HG02943 (cell line): ENCODE measurements at regions not wholly inside any gene's neighbourhood (a gene's known extent, or its start where the extent isn't known, plus 50 kb on each side); places are given as distances from the start of the nearest gene placed in this dataset.

Experiments used
- ATAC-seq: cut with Tn5 transposase; IDR thresholded peaks from one replicate; pipeline ENCODE4 v1.9.1; 2021; ENCODE audit warnings: mild to moderate bottlenecking, low read depth, moderate library complexity; ENCODE audit not compliant: unreplicated experiment

DNA sequence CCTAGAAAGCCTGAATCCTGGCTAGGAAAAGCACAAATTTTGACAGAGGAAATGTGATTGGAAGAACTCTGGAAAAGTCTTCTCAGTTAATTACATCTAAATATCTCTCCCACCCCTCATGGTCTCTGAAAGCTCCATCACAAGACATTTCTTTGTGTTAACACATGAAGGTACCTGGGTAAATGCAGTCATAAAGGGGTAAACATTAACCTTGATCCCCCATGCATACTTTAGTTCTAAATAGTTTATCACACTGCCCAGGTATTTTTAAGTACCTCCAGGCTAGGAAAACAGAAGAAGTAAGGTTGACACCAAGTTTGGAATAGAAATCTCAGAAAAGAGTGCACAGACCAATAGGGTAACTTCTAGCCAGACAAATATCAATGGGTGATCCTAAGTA lies 334.5 kb downstream of the PIK3R1 start:
- ATAC-seq, result no peak

DNA sequence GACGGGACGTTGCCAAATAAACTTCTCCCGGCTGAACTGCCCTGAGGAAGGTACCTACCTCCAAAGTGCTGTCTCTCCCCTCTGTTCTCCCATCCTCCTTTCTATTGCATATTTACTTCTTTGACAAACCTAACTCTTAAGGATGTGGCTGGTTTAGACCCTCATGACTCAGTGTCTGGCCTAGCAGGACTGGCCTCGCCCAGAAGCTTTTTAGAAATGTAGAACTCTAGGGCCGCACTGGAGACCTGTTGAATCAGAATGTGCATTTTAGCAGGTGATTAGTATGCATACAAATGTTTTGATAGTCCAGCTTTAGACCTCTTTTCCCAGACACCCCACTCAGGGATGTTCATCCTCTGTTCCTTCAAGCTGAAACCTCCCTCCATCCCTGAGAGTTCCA lies 335.9 kb downstream of the PIK3R1 start:
- no peak for ATAC-seq

DNA sequence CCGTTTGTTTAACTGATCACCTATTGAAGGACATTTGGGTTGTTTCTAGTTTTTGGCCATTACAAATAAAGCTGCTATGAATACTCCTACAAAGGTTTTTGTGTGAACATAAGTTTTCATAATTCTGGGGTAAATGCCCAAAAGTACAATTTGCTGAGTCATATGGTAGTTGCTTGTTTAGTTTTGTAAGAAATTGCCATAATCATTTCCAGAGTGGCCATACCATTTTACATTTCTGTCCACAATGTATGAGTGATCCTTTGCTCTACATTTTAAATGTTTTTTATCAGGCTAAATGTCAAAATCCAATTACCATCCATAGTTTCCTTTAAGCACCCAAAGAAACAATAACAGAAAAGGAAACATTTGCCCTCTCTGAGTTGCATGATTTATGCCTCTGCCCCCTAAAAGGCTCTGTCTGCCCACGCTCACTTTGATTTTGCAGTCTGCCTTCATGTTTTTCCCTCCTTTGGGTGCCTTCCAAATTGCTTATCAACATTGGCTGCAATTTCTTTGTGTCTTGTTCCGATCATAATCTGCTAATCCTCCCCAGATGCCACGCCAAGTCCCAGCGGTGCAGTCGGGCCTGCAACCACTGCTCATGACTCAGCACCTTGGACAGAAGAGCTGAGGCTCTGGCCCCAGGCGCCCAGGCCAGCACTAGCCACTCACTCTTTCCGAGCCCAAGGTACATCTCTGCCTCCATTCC lies 339.2 kb downstream of the PIK3R1 start:
- no peak for ATAC-seq

DNA sequence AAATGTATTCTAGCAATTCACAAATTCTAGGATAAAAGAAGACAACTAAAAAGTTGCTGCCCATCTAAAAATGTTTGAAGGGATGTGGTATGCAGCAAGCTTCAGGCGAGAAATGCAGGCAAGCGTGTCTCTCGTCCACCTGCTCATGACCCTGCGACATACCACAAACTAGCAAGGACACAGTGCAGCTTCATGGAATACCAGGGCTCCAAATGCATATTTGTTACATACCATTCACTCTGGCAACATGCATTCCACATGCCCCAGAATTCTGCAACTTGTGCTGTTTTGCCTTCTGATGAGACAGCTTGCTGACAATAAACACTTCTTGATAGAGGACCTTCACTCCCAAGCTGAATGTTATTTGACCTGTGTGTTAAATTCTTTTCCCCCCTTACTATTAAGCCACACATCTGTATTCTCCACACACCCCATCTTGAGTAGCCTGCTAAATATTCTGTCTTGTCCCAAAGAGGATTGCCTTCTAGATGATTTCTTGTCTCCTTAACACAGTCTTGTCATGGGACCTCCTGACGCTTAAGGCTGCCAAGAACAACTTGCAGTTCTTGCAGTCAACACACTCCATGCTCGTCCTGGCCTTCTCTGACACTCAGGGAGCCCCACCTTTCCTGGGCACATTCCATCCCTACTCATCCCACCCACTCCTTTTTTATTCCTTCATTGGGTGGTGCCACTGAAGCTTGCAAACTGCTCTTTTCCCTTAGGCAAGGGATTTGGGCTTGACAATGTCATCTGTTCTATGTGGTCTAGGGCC lies 340.5 kb downstream of the PIK3R1 start:
- ATAC-seq, result no peak

DNA sequence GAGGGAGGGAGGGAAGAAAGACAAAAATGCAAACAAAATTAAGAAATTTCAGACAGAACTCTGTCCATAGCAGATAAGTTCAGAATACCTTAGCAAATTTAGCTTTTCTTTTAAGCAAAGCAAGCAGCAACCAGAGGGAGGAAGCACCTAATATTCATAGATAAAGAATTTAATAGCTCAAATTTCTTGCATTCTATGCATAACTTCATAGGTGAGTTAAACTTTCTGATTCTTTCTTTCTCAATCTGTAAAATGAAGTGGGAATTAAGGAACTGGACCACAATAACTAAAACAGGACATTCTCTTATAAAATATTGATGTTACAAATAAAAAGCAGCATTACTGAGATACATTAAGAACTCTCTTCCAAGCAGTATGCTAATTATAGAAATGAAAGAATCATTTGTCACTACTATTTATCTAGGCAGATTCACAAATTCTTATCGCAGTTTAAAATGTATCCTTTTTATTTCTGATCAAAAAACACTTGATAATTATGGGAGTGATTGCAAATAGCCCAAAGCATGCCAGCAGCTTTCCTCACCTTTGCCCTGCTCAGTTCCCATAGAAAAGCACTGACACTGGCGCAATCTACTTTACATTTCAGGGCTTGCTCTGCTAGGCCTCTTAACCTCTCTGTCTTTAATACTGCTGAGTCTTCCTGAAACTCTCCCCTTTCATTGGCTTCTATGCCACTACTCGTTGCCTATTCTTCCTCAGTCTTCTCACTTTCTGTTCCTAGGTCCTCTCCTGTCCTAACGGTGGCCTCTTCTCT lies 341.8 kb downstream of the PIK3R1 start:
- no peak for ATAC-seq

DNA sequence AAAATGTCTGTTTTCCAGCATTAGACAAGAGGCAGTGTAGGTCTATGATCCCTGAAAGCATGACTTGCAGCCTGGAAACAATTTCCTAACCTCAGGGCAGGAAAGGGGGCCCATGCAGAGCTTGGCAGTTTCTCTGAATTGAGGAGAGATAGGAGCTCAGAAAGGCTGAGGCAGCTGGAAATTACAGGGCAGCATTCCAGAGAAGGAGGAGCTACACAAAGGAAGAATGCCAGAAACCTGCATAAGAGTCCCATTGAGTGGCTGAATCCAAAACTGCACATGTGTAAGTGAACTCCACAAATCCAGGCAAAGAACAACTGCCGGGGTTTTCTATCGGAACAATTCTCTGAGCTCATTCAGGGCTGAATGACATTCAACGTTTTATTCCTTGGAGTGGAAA lies 346.8 kb downstream of the PIK3R1 start:
- no peak for ATAC-seq

DNA sequence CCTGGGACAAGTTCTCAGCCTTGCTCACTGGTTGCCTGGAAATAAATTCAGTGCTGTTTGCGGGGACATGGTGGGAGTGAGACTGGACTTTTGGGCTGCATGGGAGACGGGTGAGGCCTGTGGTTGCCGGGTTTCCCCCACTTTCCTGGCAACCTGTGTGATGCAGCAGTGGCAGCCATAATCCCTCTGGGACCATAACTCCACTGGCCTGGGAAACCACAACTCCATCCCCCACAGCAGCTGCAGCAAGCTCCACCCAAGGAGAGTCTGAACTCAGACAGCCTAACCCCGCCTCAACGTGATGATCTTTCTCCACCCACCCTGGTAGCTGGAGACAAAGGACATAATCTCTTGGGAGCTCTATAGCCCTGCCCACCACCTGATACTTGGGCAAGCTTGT lies 349.9 kb downstream of the PIK3R1 start:
- peak; percentile 71 for ATAC-seq

DNA sequence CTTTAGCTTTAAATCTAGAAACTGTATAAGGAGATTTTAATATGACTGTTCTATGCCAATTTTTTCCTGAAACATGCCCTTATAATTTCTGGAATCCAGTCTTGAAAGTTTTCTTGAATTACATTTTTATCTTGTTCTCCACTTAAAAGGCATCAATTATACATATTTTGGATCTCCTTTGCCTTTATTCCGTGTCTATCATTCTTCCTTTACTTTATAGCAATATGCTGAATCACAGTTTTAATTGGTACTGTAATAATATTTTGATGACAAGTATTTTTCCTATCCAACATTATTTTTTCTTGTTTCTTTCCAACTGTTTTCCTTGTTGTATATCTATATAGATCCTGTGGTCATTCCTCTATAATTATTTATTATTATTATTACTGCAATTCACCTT lies 361.2 kb downstream of the PIK3R1 start:
- no peak for ATAC-seq

DNA sequence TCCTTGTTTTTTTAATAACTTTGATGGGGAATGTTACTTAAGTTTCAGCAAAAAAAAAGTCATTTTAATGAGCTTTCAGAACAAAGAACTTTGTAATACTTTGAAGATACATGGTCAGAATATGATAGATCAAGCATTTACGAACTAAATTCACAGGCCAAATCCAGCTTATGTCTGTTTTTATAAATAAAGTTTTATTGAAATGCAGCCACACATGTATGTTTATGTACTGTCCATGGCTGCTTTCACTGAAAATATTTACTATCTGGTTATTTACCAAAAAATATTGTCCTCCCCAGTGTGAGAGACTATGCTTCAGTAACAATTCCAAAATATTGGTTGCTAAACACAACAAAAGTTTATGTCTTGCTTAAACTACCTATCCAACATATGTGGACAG lies 366.7 kb downstream of the PIK3R1 start:
- ATAC-seq, result no peak

DNA sequence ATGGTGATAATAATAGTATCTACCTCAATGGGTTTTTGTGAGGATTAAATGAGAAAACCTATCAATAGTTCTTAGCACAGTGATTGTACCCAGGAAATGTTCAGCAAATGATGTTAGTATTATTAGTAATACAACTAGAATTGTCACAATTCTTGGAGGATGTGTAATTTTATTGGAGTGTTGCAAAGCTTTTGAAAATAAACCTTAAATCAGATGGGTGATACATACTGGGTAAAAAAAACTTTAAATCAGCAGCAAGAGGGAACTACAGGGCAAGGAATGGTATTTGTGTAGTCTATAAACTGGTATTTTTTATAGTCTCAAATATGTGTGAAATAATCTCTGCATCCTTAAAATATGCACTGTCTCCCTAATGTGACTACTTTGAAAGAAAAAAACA lies 371.6 kb downstream of the PIK3R1 start:
- ATAC-seq, result no peak

DNA sequence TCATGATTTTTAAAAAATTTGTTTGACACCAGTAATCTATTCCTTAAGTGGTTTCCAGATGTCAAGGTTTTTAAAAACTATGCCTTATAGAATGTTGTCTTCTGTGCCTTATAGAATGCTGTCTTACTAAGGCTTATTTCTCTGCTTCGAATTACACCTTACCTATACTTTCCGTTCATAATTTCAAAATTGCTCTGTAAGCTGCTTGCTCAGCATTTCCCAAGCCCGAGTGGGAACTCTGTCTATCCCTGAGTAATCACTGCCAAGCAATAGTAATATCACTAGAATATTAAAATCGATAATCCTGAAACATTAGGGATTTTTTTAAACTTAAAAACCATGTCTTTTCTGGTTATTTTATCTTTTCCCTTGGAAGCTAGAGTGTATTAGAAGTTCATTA lies 376.3 kb downstream of the PIK3R1 start:
- ATAC-seq, result no peak

DNA sequence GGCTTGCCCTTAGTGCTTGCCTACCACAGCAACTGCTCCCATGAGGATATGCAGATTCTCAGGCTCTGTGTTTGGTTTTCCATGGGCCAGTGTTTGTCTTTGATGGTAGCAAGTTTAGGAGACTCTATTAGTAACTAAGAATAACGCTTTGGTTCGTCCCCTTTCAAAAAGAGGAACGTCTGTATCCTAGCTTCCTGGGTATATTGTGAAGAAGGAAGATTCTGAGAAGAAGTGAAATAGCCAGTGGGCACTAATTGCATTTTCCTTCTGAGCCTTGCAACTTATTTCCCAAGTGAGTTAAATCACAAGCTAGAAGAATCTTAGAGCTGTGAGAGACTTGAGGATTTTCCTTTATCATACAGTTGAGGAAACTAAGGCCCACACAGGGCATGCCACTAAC lies 376.8 kb downstream of the PIK3R1 start:
- ATAC-seq, result no peak

DNA sequence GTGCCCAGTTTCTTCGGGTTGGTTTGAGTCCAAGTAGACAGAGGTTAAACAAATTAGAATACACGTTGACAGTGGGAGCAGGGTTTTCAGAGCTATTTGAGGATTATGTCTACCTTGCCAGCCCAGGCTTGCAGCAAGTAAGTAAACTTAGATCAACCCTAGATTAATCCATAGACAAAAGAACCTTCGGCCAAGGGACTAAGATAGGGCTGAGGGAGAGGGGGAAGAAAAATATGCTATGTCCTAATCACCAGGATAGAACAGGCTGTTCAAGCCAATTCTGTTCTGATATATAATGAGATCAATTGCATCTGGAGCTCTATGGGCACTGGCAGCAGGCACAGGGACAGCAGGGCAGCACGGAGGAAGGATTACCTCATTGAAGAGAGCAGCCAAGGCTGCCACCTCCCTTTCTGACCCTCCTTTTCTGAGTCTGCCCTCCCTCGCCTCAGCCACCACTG lies 377.7 kb downstream of the PIK3R1 start:
- no peak for ATAC-seq

DNA sequence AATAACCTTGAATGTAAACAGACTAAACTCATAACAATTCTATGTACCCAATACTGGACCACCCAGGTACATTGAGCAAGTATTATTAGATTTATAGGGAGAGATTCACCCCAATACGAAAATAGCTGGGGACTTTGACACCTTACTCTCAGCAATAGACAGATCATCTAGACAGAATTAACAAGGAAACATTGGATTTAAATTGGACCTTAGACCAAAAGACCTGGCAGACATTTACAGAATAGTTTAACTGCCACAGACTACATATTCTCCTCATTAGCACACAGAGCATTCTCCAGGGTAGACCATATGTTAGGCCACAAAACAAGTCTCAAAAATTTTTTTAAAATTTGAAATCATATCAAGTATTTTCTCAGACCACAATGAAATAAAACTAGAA lies 397.4 kb downstream of the PIK3R1 start:
- no peak for ATAC-seq

DNA sequence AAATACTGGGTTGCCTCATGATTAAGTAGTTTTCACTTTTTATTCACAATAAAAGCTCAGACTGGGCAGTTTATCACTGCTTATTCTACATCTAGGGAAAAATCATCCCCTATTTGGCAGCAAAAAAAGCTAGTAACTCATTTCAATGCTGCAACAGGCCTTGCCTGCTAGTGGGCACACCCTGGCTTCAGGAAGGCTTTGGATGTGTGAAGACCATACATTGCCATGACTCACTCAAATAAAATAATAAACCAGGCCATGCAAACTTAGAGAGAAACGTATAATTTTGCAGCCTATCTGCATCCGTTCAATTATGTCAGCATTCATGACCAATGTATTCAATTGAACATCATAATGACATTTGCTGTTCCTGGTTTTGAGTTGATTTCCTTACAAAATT lies 402.9 kb downstream of the PIK3R1 start:
- no peak for ATAC-seq

DNA sequence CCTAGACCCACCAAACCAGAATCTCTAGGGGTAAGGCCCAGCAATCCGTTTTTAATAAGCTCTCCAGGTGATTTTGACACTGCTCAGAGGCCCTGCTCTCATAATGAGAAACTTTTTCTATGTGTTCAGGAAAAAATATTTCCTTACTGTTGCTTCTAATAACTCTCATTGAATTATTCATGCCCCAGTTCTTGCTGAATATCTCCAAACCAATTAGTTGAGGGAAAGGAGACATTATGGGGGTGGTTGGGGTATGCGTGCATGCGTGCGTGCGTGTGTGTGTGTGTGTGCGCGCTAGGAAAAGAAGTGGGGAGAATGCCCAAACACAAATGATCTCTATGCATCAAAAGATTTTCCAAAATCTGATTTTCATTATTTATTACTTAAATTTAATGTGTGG lies 411.4 kb downstream of the PIK3R1 start:
- no peak for ATAC-seq

DNA sequence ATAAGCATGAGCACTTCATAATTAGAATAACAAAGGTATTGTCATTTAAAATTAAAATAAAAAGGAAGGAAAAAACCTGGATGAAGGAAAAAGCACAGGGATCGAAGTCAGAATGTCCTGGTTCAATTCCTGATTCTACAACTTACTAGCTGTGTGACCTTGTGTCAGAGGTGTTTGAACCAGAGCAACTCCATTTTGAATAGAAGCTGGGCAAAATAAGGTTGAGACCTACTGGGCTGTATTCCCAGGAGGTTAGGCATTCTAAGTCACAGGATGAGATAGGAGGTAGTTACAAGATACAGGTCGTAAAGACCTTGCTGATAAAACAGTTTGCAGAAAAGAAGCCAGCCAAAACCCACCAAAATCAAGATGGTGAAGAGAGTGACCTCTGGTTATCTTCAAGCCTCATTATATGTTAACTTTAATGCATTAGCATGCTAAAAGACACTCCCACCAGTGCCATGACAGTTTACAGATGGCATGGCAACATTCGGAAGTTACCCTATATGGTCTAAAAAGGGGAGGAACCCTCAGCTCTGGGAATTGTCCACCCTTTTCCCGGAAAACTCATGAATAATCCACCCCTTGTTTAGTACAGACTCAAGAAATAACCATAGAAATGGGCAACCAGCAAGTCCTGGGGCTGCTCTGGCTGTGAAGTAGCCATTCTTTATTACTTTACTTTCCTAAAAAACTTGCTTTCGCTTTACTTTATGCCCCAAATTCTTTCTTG lies 412.7 kb downstream of the PIK3R1 start:
- no peak for ATAC-seq

DNA sequence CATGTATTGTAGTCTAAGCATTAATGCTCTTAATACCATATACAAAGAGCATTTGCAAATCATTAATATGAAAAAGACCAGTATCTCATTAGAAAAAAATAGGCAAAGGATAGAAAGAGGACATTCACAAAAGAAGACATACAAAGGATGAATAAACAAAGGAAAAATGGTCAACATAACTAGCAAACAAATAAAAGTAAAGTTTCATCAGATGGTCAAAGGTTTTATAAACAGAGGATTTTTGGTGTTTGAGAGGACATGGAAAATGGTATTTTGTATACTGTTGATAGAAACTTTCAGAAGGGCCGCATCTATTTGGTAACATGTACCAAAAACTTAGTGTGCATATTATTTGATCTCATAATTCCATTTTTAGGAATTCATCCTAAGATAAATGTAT lies 414.8 kb downstream of the PIK3R1 start:
- ATAC-seq, result no peak

DNA sequence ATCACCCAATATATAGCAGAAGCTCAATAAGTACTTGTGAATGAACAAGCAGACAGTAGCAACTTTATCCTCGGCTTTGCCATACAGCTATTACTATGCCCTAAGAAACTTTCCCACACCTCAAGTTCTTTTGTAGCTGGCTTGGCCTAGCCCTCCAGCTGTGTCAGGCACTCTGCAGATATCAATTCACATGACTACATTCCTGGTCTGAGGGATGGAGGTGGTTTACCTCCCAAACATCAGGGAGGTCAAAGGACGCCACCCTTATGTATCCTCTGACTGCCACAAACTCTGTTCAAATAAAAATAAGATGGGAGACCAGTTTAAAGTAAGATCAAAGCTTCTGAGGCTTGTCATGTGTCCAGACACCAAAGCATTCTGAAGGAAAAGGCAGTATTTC lies 416.3 kb downstream of the PIK3R1 start:
- no peak for ATAC-seq

DNA sequence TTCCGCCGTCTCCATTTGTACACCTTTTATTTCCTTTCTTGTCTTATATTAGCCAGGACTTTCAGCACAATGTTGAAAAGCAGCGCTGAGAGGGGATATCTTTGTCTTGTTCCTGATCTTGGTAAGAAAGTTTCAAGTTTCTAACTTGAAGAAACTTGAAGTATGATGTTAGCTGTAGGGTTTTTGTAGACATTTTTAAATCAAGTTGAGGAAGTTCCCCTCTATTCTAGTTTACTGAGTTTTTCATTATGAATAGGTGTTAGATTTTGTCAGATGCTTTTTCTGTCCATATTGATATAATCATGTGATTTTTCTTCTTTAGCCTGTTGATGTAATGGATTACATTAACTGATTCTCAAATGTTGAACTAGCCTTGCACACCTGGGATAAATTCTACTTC lies 425.7 kb downstream of the PIK3R1 start:
- no peak for ATAC-seq

DNA sequence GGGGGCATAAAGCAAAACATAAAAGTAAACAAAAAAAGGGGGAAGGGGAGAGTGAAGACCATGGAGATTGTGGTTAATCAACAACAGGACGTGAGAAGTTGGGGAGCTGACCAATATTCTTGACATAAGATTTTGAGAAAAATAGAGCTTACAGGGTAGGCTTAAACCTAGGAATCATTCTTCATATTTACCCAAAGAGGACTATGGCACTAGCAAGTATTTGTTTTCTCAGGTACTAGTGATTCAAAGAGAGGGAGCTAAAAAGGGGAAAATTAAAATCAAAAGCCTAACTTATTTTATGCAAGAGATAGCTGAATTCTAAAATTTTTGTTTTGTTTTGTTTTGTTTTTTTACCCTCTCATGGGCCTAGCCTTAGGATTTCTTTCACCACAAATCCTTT lies 427.5 kb downstream of the PIK3R1 start:
- ATAC-seq, result no peak
